PFSK-1 (cell line): ENCODE measurements at regions not wholly inside any gene's neighbourhood (a gene's known extent, or its start where the extent isn't known, plus 50 kb on each side); places are given as distances from the start of the nearest gene placed in this dataset.

Experiments used
- FOXP2 ChIP-seq: optimal IDR thresholded peaks from 2 replicates; pipeline ENCODE3; 2011; ENCODE audit warnings: borderline replicate concordance, control low read depth, inconsistent platforms; ENCODE audit not compliant: insufficient read depth; ENCODE audit errors: extremely low read length, extremely low read depth
- POLR2AphosphoS5 ChIP-seq: IDR thresholded peaks from 2 replicates; pipeline ENCODE4 v1.6.1; 2012; ENCODE audit warnings: low read depth, mild to moderate bottlenecking, control low read depth, low read length, moderate library complexity
- SIN3A ChIP-seq: IDR thresholded peaks from 2 replicates; pipeline ENCODE4 v1.6.1; 2012; ENCODE audit warnings: mild to moderate bottlenecking, low read length, moderate library complexity, borderline replicate concordance; ENCODE audit not compliant: insufficient read depth
- TAF1 ChIP-seq: IDR thresholded peaks from 2 replicates; pipeline ENCODE4 v1.6.1; 2012; ENCODE audit warnings: low read length, control low read depth, borderline replicate concordance; ENCODE audit not compliant: insufficient read depth
- TF ChIP-seq, protein P1 (sequence below), 2 experiments: IDR thresholded peaks; 2 replicates each; pipeline versions ENCODE4 v1.6.1 to v1.8.0; 2011 to 2012; ENCODE audit warnings: low read depth in 2 of 2, low read length in 2 of 2, control low read depth in 1 of 2, inconsistent platforms in 1 of 2, mild to moderate bottlenecking in 1 of 2, moderate library complexity in 1 of 2; ENCODE audit not compliant: insufficient read depth in 1 of 2

DNA sequence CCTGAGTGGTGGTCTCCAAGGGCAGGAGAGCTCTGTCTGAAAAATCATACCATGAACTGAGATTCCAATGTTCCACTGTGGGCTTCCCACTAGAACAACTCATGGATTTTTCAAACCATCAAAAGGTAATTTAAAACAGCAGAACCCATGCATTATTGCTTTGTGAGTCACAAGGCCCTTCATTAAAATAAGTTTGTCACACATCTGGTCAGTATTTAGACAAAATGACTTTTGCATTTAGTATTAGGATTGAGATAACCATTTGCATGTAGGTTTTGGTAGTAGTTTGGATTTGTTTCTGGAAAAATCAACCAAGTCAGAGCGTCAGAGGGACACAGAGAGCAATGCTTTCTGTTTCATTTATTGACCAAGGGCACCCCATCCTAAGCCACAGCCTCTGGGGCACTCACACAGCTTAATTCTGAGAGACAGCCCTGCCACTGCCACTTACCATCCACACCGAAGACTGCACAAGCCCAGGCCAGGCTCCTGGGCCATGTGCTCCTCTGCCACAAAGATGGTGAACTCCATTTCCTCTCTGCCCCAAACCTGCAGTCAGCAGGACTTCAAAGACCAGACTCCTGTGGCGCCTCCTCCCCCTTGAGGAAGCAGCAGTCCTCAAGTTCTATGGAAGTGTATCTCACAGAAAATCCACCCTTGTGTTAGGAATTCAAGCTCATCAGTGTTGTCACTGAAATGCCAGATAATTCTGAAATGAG, 132.6 kb upstream of the DUSP10 start:
- TF ChIP-seq SIN3A (no peak), TAF1 (no peak), FOXP2 (no peak), POLR2AphosphoS5 (no peak)
- TF ChIP-seq, protein P1, sequence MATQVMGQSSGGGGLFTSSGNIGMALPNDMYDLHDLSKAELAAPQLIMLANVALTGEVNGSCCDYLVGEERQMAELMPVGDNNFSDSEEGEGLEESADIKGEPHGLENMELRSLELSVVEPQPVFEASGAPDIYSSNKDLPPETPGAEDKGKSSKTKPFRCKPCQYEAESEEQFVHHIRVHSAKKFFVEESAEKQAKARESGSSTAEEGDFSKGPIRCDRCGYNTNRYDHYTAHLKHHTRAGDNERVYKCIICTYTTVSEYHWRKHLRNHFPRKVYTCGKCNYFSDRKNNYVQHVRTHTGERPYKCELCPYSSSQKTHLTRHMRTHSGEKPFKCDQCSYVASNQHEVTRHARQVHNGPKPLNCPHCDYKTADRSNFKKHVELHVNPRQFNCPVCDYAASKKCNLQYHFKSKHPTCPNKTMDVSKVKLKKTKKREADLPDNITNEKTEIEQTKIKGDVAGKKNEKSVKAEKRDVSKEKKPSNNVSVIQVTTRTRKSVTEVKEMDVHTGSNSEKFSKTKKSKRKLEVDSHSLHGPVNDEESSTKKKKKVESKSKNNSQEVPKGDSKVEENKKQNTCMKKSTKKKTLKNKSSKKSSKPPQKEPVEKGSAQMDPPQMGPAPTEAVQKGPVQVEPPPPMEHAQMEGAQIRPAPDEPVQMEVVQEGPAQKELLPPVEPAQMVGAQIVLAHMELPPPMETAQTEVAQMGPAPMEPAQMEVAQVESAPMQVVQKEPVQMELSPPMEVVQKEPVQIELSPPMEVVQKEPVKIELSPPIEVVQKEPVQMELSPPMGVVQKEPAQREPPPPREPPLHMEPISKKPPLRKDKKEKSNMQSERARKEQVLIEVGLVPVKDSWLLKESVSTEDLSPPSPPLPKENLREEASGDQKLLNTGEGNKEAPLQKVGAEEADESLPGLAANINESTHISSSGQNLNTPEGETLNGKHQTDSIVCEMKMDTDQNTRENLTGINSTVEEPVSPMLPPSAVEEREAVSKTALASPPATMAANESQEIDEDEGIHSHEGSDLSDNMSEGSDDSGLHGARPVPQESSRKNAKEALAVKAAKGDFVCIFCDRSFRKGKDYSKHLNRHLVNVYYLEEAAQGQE (IDR thresholded peaks at IDR 0.05; ENCODE audit: insufficient read depth in 1 of 2, low read depth in 2 of 2, low read length in 2 of 2): no peak

- TF ChIP-seq, protein P1 (IDR thresholded peaks at IDR 0.05; ENCODE audit: insufficient read depth in 1 of 2, low read depth in 2 of 2, low read length in 2 of 2): no peak
- TF ChIP-seq POLR2AphosphoS5: no peak
- no peak for TF ChIP-seq SIN3A
- no peak for TF ChIP-seq TAF1
- TF ChIP-seq FOXP2: no peak
Observed at GRCh38 chr1:221873673-221874072, 131.8 kb upstream of the DUSP10 start.

DNA sequence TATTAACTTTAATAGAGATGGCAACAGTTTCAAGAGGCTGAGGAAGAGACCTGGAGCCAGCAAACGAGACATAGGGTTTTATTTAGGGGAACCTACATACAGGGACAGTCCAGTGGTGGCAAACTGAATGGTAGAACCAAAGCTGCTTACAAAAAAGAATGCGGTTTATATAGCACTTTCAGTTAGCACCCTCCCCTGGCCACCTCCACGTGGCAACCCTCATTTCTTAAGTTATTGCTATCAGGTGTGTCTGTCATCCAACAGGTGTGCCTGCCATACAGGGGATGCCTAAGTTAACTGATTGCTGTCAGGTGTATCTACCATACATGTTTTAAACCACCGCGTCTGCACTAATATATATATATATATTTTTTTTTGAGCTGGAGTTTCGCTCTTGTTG, 129.2 kb upstream of the DUSP10 start:
- TF ChIP-seq SIN3A: no peak
- TF ChIP-seq POLR2AphosphoS5: no peak
- TF ChIP-seq, protein P1 (IDR thresholded peaks at IDR 0.05; ENCODE audit: insufficient read depth in 1 of 2, low read depth in 2 of 2, low read length in 2 of 2): no peak
- TF ChIP-seq FOXP2: no peak
- TF ChIP-seq TAF1: no peak

- TF ChIP-seq POLR2AphosphoS5: no peak
- TF ChIP-seq FOXP2: no peak
- TF ChIP-seq TAF1: no peak
- TF ChIP-seq, protein P1 (IDR thresholded peaks at IDR 0.05; ENCODE audit: insufficient read depth in 1 of 2, low read depth in 2 of 2, low read length in 2 of 2): no peak
- TF ChIP-seq SIN3A: no peak
Observed at GRCh38 chr1:221869779-221870178, 127.9 kb upstream of the DUSP10 start.
